ENCODE measurements at regions not wholly inside any gene's neighbourhood (a gene's known extent, or its start where the extent isn't known, plus 50 kb on each side); places are given as distances from the start of the nearest gene placed in this dataset.

DNA sequence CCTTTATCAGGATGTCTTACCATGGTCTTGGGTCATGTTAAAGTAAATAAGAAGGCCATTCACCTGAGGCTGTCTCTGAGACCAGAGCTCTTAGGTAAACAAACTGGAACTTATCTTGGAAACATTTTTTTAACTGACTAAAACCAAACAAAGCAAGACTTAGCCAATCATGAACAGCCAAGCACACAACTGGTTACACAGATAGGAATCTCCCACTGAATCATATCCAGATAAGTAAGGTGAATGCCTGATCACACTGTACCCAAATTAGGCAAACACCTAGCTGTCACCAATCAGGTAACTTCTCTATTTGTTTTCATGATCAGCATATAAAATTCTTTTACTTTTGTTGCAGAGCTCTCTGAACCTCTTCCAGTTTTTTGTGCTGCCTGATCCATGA is 205.4 kb downstream of the CNTN3 start:
- no peak for DNase-seq
- no peak overlapping the region for H3K27ac ChIP-seq
- no peaks in the 10 kb centered on the region for H3K27me3 ChIP-seq
- no peak overlapping the region for H3K4me3 ChIP-seq
- no peaks in the 10 kb centered on the region for H3K4me1 ChIP-seq
- no peaks in the 10 kb centered on the region for H3K9me3 ChIP-seq
- TF ChIP-seq CTCF (IDR thresholded peaks at IDR 0.05) (no peak), POLR2A (IDR thresholded peaks at IDR 0.05) (no peak)
- no peaks in the 10 kb centered on the region for H3K36me3 ChIP-seq
- intact Hi-C loops (cut with DNase I) = no loop called here

DNA sequence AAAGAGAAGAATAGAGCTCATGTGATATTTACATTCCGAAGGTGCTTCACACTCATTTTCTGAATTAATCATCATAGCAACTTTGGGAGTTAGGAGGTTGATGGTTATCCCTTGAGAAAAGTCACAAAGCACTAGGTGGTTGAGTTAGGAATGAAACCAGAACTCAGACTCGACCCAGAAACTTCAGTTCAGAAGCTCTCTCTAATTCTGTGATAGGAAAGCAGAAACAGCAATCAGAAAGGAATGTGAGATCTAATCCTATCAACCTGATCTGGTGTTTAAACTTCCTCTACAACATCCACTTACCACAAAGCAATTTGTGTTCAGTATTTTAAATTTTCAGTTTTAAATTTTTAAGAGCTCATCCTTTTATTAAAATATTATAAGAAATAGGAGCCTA is 211.2 kb downstream of the CNTN3 start:
- H3K27me3 ChIP-seq = no peaks in the 10 kb centered on the region
- no peak for DNase-seq
- H3K27ac ChIP-seq = no peak overlapping the region
- no peaks in the 10 kb centered on the region for H3K36me3 ChIP-seq
- intact Hi-C loops (cut with DNase I) = no loop called here
- no peak for TF ChIP-seq POLR2A (IDR thresholded peaks at IDR 0.05)
- no peak for TF ChIP-seq CTCF (IDR thresholded peaks at IDR 0.05)
- no peaks in the 10 kb centered on the region for H3K4me1 ChIP-seq
- WGBS, 2 donors = 51 to 52% methylated on average over 2 of the region's 2 CpGs
- no peaks in the 10 kb centered on the region for H3K9me3 ChIP-seq
- no peak overlapping the region for H3K4me3 ChIP-seq

- H3K27ac ChIP-seq = no peak overlapping the region
- H3K4me3 ChIP-seq = no peak overlapping the region
- H3K9me3 ChIP-seq = no peaks in the 10 kb centered on the region
- DNase-seq = no peak
- no peaks in the 10 kb centered on the region for H3K4me1 ChIP-seq
- TF ChIP-seq POLR2A (IDR thresholded peaks at IDR 0.05) = no peak
- no peak for TF ChIP-seq CTCF (IDR thresholded peaks at IDR 0.05)
- H3K27me3 ChIP-seq = no peaks in the 10 kb centered on the region
- 52 to 56% methylated on average over 3 of the region's 3 CpGs for WGBS, 2 donors
- H3K36me3 ChIP-seq = no peaks in the 10 kb centered on the region
- intact Hi-C loops (cut with DNase I) = no loop called here
These were observed 211.6 kb downstream of the CNTN3 start for GRCh38 chr3:74402821-74403220.

- intact Hi-C loops (cut with DNase I) = no loop called here
- Histone ChIP-seq H3K27ac (no peak overlapping the region), H3K27me3 (no peaks in the 10 kb centered on the region), H3K9me3 (no peaks in the 10 kb centered on the region), H3K4me1 (no peaks in the 10 kb centered on the region), H3K36me3 (no peaks in the 10 kb centered on the region), H3K4me3 (no peak overlapping the region)
- 32% methylated on average over 3 of the region's 3 CpGs for WGBS, 2 donors
- no peak for DNase-seq
- TF ChIP-seq CTCF (IDR thresholded peaks at IDR 0.05) (no peak), POLR2A (IDR thresholded peaks at IDR 0.05) (no peak)
These were observed 221.0 kb downstream of the CNTN3 start for GRCh38 chr3:74393426-74393825.

- Histone ChIP-seq H3K27ac (no peak overlapping the region), H3K4me1 (no peaks in the 10 kb centered on the region), H3K36me3 (no peaks in the 10 kb centered on the region), H3K4me3 (no peak overlapping the region), H3K9me3 (no peaks in the 10 kb centered on the region), H3K27me3 (no peaks in the 10 kb centered on the region)
- no peak for DNase-seq
- intact Hi-C loops (cut with DNase I) = no loop called here
- 43% methylated on average over 4 of the region's 4 CpGs for WGBS, 2 donors
- TF ChIP-seq POLR2A (IDR thresholded peaks at IDR 0.05) (no peak), CTCF (IDR thresholded peaks at IDR 0.05) (no peak)
These were observed 224.2 kb downstream of the CNTN3 start for GRCh38 chr3:74390121-74390877.

All from esophagus squamous epithelium (tissue), 5 donors.